Pancreas (tissue), 10 donors: ENCODE measurements at regions not wholly inside any gene's neighbourhood (a gene's known extent, or its start where the extent isn't known, plus 50 kb on each side); places are given as distances from the start of the nearest gene placed in this dataset.

ENCODE experiments used
- ATAC-seq, 4 donors: fragments of 200-7000 bp; cut with Tn5 transposase; one replicate each; pipeline versions ENCODE4 v1.8.0 to v1.9.1; 2020; ENCODE audit warnings: mild to moderate bottlenecking in 4 of 4, moderate library complexity in 4 of 4
- DNase-seq, 6 donors: peaks; one replicate each; pipeline ENCODE4 v3.0.0-alpha.2; 2020
- FAIRE-seq: peaks from 2 replicates; lab custom pipeline; 2012; peaks lifted over from hg19 to GRCh38; lab: Jason Lieb, UNC
- H3K27ac ChIP-seq, 4 donors: fragments of 200-600 bp; sonication (generic); 1 replicate in 3 of 4; 2 replicates in 1 of 4; pipeline versions ENCODE4 v1.5.0 to v1.8.0; 2020
- H3K27me3 ChIP-seq, 4 donors: fragments of 200-600 bp; one replicate each; pipeline ENCODE4 v1.8.0; 2021
- H3K36me3 ChIP-seq, 3 donors: fragments of 200-600 bp; sonication (generic) in 1 of 3; one replicate each; pipeline versions ENCODE4 v1.5.0 to v1.8.0; 2020 to 2021
- H3K4me1 ChIP-seq, 3 donors: fragments of 200-600 bp; one replicate each; pipeline ENCODE4 v1.8.0; 2021
- H3K4me3 ChIP-seq, 4 donors: fragments of 200-600 bp; sonication (generic) in 2 of 4; one replicate each; pipeline versions ENCODE4 v1.5.0 to v1.8.0; 2020 to 2021
- H3K9me3 ChIP-seq, 4 donors: fragments of 200-600 bp; one replicate each; pipeline ENCODE4 v1.8.0; 2021
- CTCF ChIP-seq, 4 donors: fragments of 200-600 bp; sonication (generic) in 3 of 4; IDR thresholded peaks; one replicate each; pipeline versions ENCODE4 v1.5.0 to v1.8.0; 2021; ENCODE audit warnings: antibody characterized with exemption in 4 of 4
- WGBS, 2 donors: extraction: QIAGEN DNeasy Blood & Tissue Kit; methylation state at CpG; one replicate each; pipeline ENCODE4 v1.1.7; 2013; 5-methylcytosine and 5-hydroxymethylcytosine counted together
- intact Hi-C, 3 donors: fragments of 100-400 bp; cut with DNase I; formaldehyde crosslinking; loops; one replicate each; pipeline versions ENCODE4 v1.11.1 to v1.14.2; 2022
- donor health status: healthy with polysubstance abuse.
- donor health status: DM: no; HTN: no; CAD: no; lungs with moderate emphysema.
- donor health status: DM: no; HTN: no; CAD: no.
- donor health status: control.
- donor health status: control.
- donor health status: Bipolar disorder and iron deficiency.
- donor health status: DM: yes; HTN: yes; CAD: no.
- donor health status: DM: no; HTN: no; CAD: no.
- donor health status: DM: no; HTN: no; CAD: no.
- donor health status: DM: yes; HTN: yes; CAD: no.

GRCh38 chr13:104466016-104466415 is 1399.8 kb upstream of the SLC10A2 start:
- no peaks in the 10 kb centered on the region for H3K4me1 ChIP-seq
- no peak for FAIRE-seq

GRCh38 chr13:104461049-104461448 is 1394.8 kb upstream of the SLC10A2 start:
- WGBS, 2 donors, result 56 to 64% methylated on average over 4 of the region's 4 CpGs
- H3K27ac ChIP-seq, result no peak overlapping the region
- ATAC-seq, result no peak
- FAIRE-seq, result no peak
- no peaks in the 10 kb centered on the region for H3K4me1 ChIP-seq
- H3K9me3 ChIP-seq, result no peaks in the 10 kb centered on the region
- TF ChIP-seq CTCF (IDR thresholded peaks at IDR 0.05), result no peak
- H3K27me3 ChIP-seq, result no peaks in the 10 kb centered on the region
- DNase-seq, result no peak
- H3K36me3 ChIP-seq, result no peaks in the 10 kb centered on the region
- H3K4me3 ChIP-seq, result no peak overlapping the region
- intact Hi-C loops, result no loop called here

More at GRCh38 chr13:104466016-104466415, 1399.8 kb upstream of the SLC10A2 start:
- no peaks in the 10 kb centered on the region for H3K9me3 ChIP-seq
- H3K4me3 ChIP-seq, result no peak overlapping the region
- intact Hi-C loops, result no loop called here
- no peaks in the 10 kb centered on the region for H3K36me3 ChIP-seq
- TF ChIP-seq CTCF (IDR thresholded peaks at IDR 0.05), result no peak
- H3K27me3 ChIP-seq, result no peaks in the 10 kb centered on the region
- no peak for DNase-seq
- no peak overlapping the region for H3K27ac ChIP-seq
- ATAC-seq, result no peak

GRCh38 chr13:104460554-104460953 is 1394.3 kb upstream of the SLC10A2 start:
- FAIRE-seq, result no peak
- intact Hi-C loops, result no loop called here
- no peak for ATAC-seq
- WGBS, 2 donors, result 68 to 87% methylated on average over 2 of the region's 2 CpGs
- Histone ChIP-seq H3K4me3 (no peak overlapping the region), H3K27me3 (no peaks in the 10 kb centered on the region), H3K4me1 (no peaks in the 10 kb centered on the region), H3K36me3 (no peaks in the 10 kb centered on the region), H3K9me3 (no peaks in the 10 kb centered on the region), H3K27ac (no peak overlapping the region)
- DNase-seq, result no peak
- TF ChIP-seq CTCF (IDR thresholded peaks at IDR 0.05), result no peak

- Histone ChIP-seq H3K4me1 (no peaks in the 10 kb centered on the region), H3K27me3 (no peaks in the 10 kb centered on the region), H3K36me3 (no peaks in the 10 kb centered on the region), H3K4me3 (no peak overlapping the region), H3K27ac (no peak overlapping the region), H3K9me3 (no peaks in the 10 kb centered on the region)
- no peak for ATAC-seq
- intact Hi-C loops, result no loop called here
- FAIRE-seq, result no peak
- DNase-seq, result no peak
- no peak for TF ChIP-seq CTCF (IDR thresholded peaks at IDR 0.05)
- WGBS, 2 donors, result 38 to 52% methylated on average over 2 of the region's 2 CpGs
These were observed 1383.8 kb upstream of the SLC10A2 start for GRCh38 chr13:104450006-104450405.

- Histone ChIP-seq H3K27me3 (no peaks in the 10 kb centered on the region), H3K9me3 (no peaks in the 10 kb centered on the region), H3K27ac (no peak overlapping the region), H3K4me3 (no peak overlapping the region), H3K36me3 (no peaks in the 10 kb centered on the region), H3K4me1 (no peaks in the 10 kb centered on the region)
- WGBS, 2 donors, result 73 to 84% methylated on average over 6 of the region's 6 CpGs
- DNase-seq (no peak), FAIRE-seq (no peak), ATAC-seq (no peak)
- intact Hi-C loops, result no loop called here
- no peak for TF ChIP-seq CTCF (IDR thresholded peaks at IDR 0.05)
These were observed 1381.1 kb upstream of the SLC10A2 start for GRCh38 chr13:104447348-104447747.
